Stimulated activated CD4-positive, alpha-beta T cell treated with anti-CD3 and anti-CD28 coated beads, Interleukin-1b, Interleukin-23, amount 100 ng/mL, for 48 hours (primary cell): ENCODE measurements at regions not wholly inside any gene's neighbourhood (a gene's known extent, or its start where the extent isn't known, plus 50 kb on each side); places are given as distances from the start of the nearest gene placed in this dataset.

Experiments used
- DNase-seq: peaks from one replicate; pipeline ENCODE4 v3.0.0-alpha.2; 2020

- no peak for DNase-seq
These were observed 209.6 kb upstream of the DTNBP1 start for GRCh38 chr6:15872241-15873103.

- no peak for DNase-seq
These were observed 208.4 kb upstream of the DTNBP1 start for GRCh38 chr6:15871276-15871675.

GRCh38 chr6:15870333-15871043, 207.7 kb upstream of the DTNBP1 start:
- DNase-seq = no peak

GRCh38 chr6:15864708-15865062, 201.9 kb upstream of the DTNBP1 start:
- DNase-seq = no peak

- DNase-seq = no peak
These were observed 201.3 kb upstream of the DTNBP1 start for GRCh38 chr6:15864038-15864707.

- DNase-seq = no peak
These were observed 200.0 kb upstream of the DTNBP1 start for GRCh38 chr6:15862810-15863209.

GRCh38 chr6:15861486-15861885, 198.7 kb upstream of the DTNBP1 start:
- no peak for DNase-seq

GRCh38 chr6:15854826-15855710, 192.2 kb upstream of the DTNBP1 start:
- no peak for DNase-seq

- DNase-seq = no peak
These were observed 191.6 kb upstream of the DTNBP1 start for GRCh38 chr6:15854378-15854777.

- DNase-seq = no peak
These were observed 190.4 kb upstream of the DTNBP1 start for GRCh38 chr6:15853259-15853658.

- DNase-seq = no peak
These were observed 189.5 kb upstream of the DTNBP1 start for GRCh38 chr6:15852289-15852688.

- DNase-seq = no peak
These were observed 186.6 kb upstream of the DTNBP1 start for GRCh38 chr6:15849395-15849794.

GRCh38 chr6:15845492-15845891, 182.7 kb upstream of the DTNBP1 start:
- no peak for DNase-seq

- no peak for DNase-seq
These were observed 180.9 kb upstream of the DTNBP1 start for GRCh38 chr6:15843764-15844163.

- DNase-seq = no peak
These were observed 180.4 kb upstream of the DTNBP1 start for GRCh38 chr6:15843226-15843625.

GRCh38 chr6:15842727-15843117, 179.9 kb upstream of the DTNBP1 start:
- no peak for DNase-seq

GRCh38 chr6:15841937-15842726, 179.3 kb upstream of the DTNBP1 start:
- no peak for DNase-seq

- DNase-seq = no peak
These were observed 177.2 kb upstream of the DTNBP1 start for GRCh38 chr6:15839969-15840541.

GRCh38 chr6:15837205-15837604, 174.4 kb upstream of the DTNBP1 start:
- no peak for DNase-seq

GRCh38 chr6:15832841-15833240, 170.0 kb upstream of the DTNBP1 start:
- DNase-seq = no peak

- DNase-seq = no peak
These were observed 166.3 kb upstream of the DTNBP1 start for GRCh38 chr6:15829156-15829555.
